Suprapubic skin (tissue), 4 donors: ENCODE measurements at regions not wholly inside any gene's neighbourhood (a gene's known extent, or its start where the extent isn't known, plus 50 kb on each side); places are given as distances from the start of the nearest gene placed in this dataset.

Experiments used
- DNase-seq, 2 donors: peaks; one replicate each; pipeline ENCODE4 v3.0.0-alpha.2; 2019; ENCODE audit warnings: low spot score in 2 of 2
- H3K27ac ChIP-seq: fragments of 200-600 bp; sonication (generic); one replicate; pipeline ENCODE4 v1.5.1; 2019
- H3K27me3 ChIP-seq: fragments of 200-600 bp; sonication (generic); one replicate; pipeline ENCODE4 v1.5.1; 2019
- H3K36me3 ChIP-seq: fragments of 200-600 bp; sonication (generic); one replicate; pipeline ENCODE4 v1.5.1; 2019
- H3K4me1 ChIP-seq: fragments of 200-600 bp; sonication (generic); one replicate; pipeline ENCODE4 v1.5.1; 2019
- H3K4me3 ChIP-seq: fragments of 200-600 bp; sonication (generic); one replicate; pipeline ENCODE4 v1.5.1; 2019; ENCODE audit warnings: mild to moderate bottlenecking
- H3K9me3 ChIP-seq: fragments of 200-600 bp; sonication (generic); one replicate; pipeline ENCODE4 v1.5.1; 2019
- CTCF ChIP-seq, 2 donors: fragments of 200-600 bp in 1 of 2; fragments of 450-650 bp in 1 of 2; sonication (generic) in 1 of 2; IDR thresholded peaks; one replicate each; pipeline ENCODE4 v1.5.1; 2016 to 2019; ENCODE audit warnings: antibody characterized with exemption in 2 of 2, mild to moderate bottlenecking in 1 of 2, moderate library complexity in 1 of 2
- EP300 ChIP-seq: sonication (generic); formaldehyde crosslinking; IDR thresholded peaks from one replicate; pipeline ENCODE4 v1.6.1; 2017; ENCODE audit warnings: antibody characterized with exemption
- POLR2A ChIP-seq, 2 donors: fragments of 450-650 bp; IDR thresholded peaks; one replicate each; pipeline ENCODE4 v1.6.1; 2017; ENCODE audit warnings: antibody characterized with exemption in 2 of 2, mild to moderate bottlenecking in 2 of 2, moderate library complexity in 2 of 2
- POLR2AphosphoS5 ChIP-seq, 3 donors: sonication (generic); formaldehyde crosslinking; IDR thresholded peaks; one replicate each; pipeline ENCODE4 v1.6.1; 2017; ENCODE audit warnings: antibody characterized with exemption in 3 of 3
- WGBS: methylation state at CpG from one replicate; pipeline ENCODE4 v1.1.5; 2018; 5-methylcytosine and 5-hydroxymethylcytosine counted together

GRCh38 chr6:86474081-86474480 lies 463.2 kb upstream of the HTR1E start:
- Histone ChIP-seq H3K9me3 (no peaks in the 10 kb centered on the region), H3K36me3 (no peaks in the 10 kb centered on the region), H3K4me3 (no peak overlapping the region), H3K27ac (no peak overlapping the region), H3K4me1 (no peaks in the 10 kb centered on the region), H3K27me3 (no peaks in the 10 kb centered on the region)
- no peak for DNase-seq
- TF ChIP-seq POLR2AphosphoS5 (IDR thresholded peaks at IDR 0.05) (no peak), CTCF (IDR thresholded peaks at IDR 0.05) (no peak), POLR2A (IDR thresholded peaks at IDR 0.05) (no peak), EP300 (no peak)
- WGBS, result 79% methylated on average over 9 of the region's 9 CpGs

GRCh38 chr6:86471791-86472190 lies 465.5 kb upstream of the HTR1E start:
- no peak for DNase-seq
- Histone ChIP-seq H3K27me3 (no peaks in the 10 kb centered on the region), H3K4me1 (no peaks in the 10 kb centered on the region), H3K4me3 (no peak overlapping the region), H3K27ac (no peak overlapping the region), H3K9me3 (no peaks in the 10 kb centered on the region), H3K36me3 (no peaks in the 10 kb centered on the region)
- no peak for TF ChIP-seq POLR2A (IDR thresholded peaks at IDR 0.05)
- TF ChIP-seq CTCF (IDR thresholded peaks at IDR 0.05), result no peak
- no peak for TF ChIP-seq EP300
- TF ChIP-seq POLR2AphosphoS5 (IDR thresholded peaks at IDR 0.05), result no peak
- 61% methylated on average over 3 of the region's 3 CpGs for WGBS

GRCh38 chr6:86459978-86460377 lies 477.4 kb upstream of the HTR1E start:
- H3K27ac ChIP-seq, result no peak overlapping the region
- H3K27me3 ChIP-seq, result no peaks in the 10 kb centered on the region
- no peaks in the 10 kb centered on the region for H3K36me3 ChIP-seq
- no peaks in the 10 kb centered on the region for H3K4me1 ChIP-seq
- 79% methylated on average over 4 of the region's 4 CpGs for WGBS
- H3K9me3 ChIP-seq, result no peaks in the 10 kb centered on the region
- DNase-seq, result no peak
- H3K4me3 ChIP-seq, result no peak overlapping the region
- TF ChIP-seq CTCF (IDR thresholded peaks at IDR 0.05) (no peak), EP300 (no peak), POLR2AphosphoS5 (IDR thresholded peaks at IDR 0.05) (no peak), POLR2A (IDR thresholded peaks at IDR 0.05) (no peak)

- TF ChIP-seq POLR2A (IDR thresholded peaks at IDR 0.05) (no peak), EP300 (no peak), CTCF (IDR thresholded peaks at IDR 0.05) (no peak), POLR2AphosphoS5 (IDR thresholded peaks at IDR 0.05) (no peak)
- H3K4me1 ChIP-seq, result no peaks in the 10 kb centered on the region
These were observed 480.5 kb upstream of the HTR1E start for GRCh38 chr6:86456821-86457220.

GRCh38 chr6:86453232-86453631 lies 484.1 kb upstream of the HTR1E start:
- no peaks in the 10 kb centered on the region for H3K36me3 ChIP-seq
- 57% methylated on average over 1 of the region's 1 CpG for WGBS

More at GRCh38 chr6:86456821-86457220, 480.5 kb upstream of the HTR1E start:
- Histone ChIP-seq H3K9me3 (peaks cover 4% of the 10 kb centered on the region), H3K27me3 (no peaks in the 10 kb centered on the region), H3K27ac (no peak overlapping the region), H3K4me3 (no peak overlapping the region), H3K36me3 (no peaks in the 10 kb centered on the region)
- DNase-seq, result no peak

More at GRCh38 chr6:86453232-86453631, 484.1 kb upstream of the HTR1E start:
- no peak overlapping the region for H3K27ac ChIP-seq
- no peaks in the 10 kb centered on the region for H3K27me3 ChIP-seq
- TF ChIP-seq POLR2AphosphoS5 (IDR thresholded peaks at IDR 0.05) (no peak), POLR2A (IDR thresholded peaks at IDR 0.05) (no peak), CTCF (IDR thresholded peaks at IDR 0.05) (no peak), EP300 (no peak)
- peaks cover 4% of the 10 kb centered on the region for H3K9me3 ChIP-seq
- DNase-seq, result no peak
- no peak overlapping the region for H3K4me3 ChIP-seq
- no peaks in the 10 kb centered on the region for H3K4me1 ChIP-seq
